GM12864 (cell line): ENCODE measurements at regions not wholly inside any gene's neighbourhood (a gene's known extent, or its start where the extent isn't known, plus 50 kb on each side); places are given as distances from the start of the nearest gene placed in this dataset.

Experiments
- DNase-seq: peaks from one replicate; pipeline ENCODE4 v3.0.0-alpha.2; 2011; ENCODE audit warnings: low read depth
- H3K4me3 ChIP-seq: 2 replicates; pipeline ENCODE4 v1.5.1; 2011; ENCODE audit warnings: mild to moderate bottlenecking, low read depth, low read length, control low read depth
- CTCF ChIP-seq: IDR thresholded peaks from 2 replicates; pipeline ENCODE4 v1.5.1; 2011; ENCODE audit warnings: low read depth, mild to moderate bottlenecking, moderate library complexity, low read length, control low read depth, inconsistent platforms; ENCODE audit errors: missing control alignments

GRCh38 chr2:5587766-5588165 lies 104.4 kb upstream of the SOX11 start:
- no peak overlapping the region for H3K4me3 ChIP-seq
- DNase-seq, result no peak
- no peak for TF ChIP-seq CTCF

GRCh38 chr2:5588601-5589000 lies 103.6 kb upstream of the SOX11 start:
- TF ChIP-seq CTCF, result no peak
- DNase-seq, result no peak
- no peak overlapping the region for H3K4me3 ChIP-seq

- no peak for TF ChIP-seq CTCF
- no peak overlapping the region for H3K4me3 ChIP-seq
- DNase-seq, result no peak
These were observed 103.0 kb upstream of the SOX11 start for GRCh38 chr2:5589183-5589582.

GRCh38 chr2:5590886-5591285 lies 101.3 kb upstream of the SOX11 start:
- TF ChIP-seq CTCF, result no peak

GRCh38 chr2:5592916-5593315 lies 99.3 kb upstream of the SOX11 start:
- DNase-seq, result no peak
- no peak overlapping the region for H3K4me3 ChIP-seq
- TF ChIP-seq CTCF, result no peak

More at GRCh38 chr2:5590886-5591285, 101.3 kb upstream of the SOX11 start:
- H3K4me3 ChIP-seq, result no peak overlapping the region
- DNase-seq, result no peak

- H3K4me3 ChIP-seq, result no peak overlapping the region
- TF ChIP-seq CTCF, result no peak
- no peak for DNase-seq
These were observed 97.9 kb upstream of the SOX11 start for GRCh38 chr2:5594249-5594695.

GRCh38 chr2:5596868-5597267 lies 95.3 kb upstream of the SOX11 start:
- H3K4me3 ChIP-seq, result no peak overlapping the region
- no peak for TF ChIP-seq CTCF
- no peak for DNase-seq
